HG03103 (cell line): ENCODE measurements at regions not wholly inside any gene's neighbourhood (a gene's known extent, or its start where the extent isn't known, plus 50 kb on each side); places are given as distances from the start of the nearest gene placed in this dataset.

ENCODE experiments used
- ATAC-seq: cut with Tn5 transposase; IDR thresholded peaks from one replicate; pipeline ENCODE4 v1.9.1; 2021; ENCODE audit warnings: low read depth; ENCODE audit not compliant: unreplicated experiment

GRCh38 chr10:126781450-126782216 lies 111.1 kb upstream of the C10orf90 start:
- ATAC-seq, result no peak

- ATAC-seq, result no peak
These were observed 113.5 kb upstream of the C10orf90 start for GRCh38 chr10:126783806-126784557.

- ATAC-seq, result no peak
These were observed 116.7 kb upstream of the C10orf90 start for GRCh38 chr10:126787201-126787600.

GRCh38 chr10:126795318-126795717 lies 109.9 kb upstream of the DOCK1 start:
- ATAC-seq, result no peak

GRCh38 chr10:126798649-126799048 lies 106.6 kb upstream of the DOCK1 start:
- ATAC-seq, result no peak

- no peak for ATAC-seq
These were observed 101.8 kb upstream of the DOCK1 start for GRCh38 chr10:126803394-126803793.

- no peak for ATAC-seq
These were observed 100.8 kb upstream of the DOCK1 start for GRCh38 chr10:126804396-126804795.

GRCh38 chr10:126806498-126806897 lies 98.7 kb upstream of the DOCK1 start:
- ATAC-seq, result no peak

GRCh38 chr10:126806991-126807702 lies 98.1 kb upstream of the DOCK1 start:
- ATAC-seq, result no peak

GRCh38 chr10:126808103-126808502 lies 97.1 kb upstream of the DOCK1 start:
- no peak for ATAC-seq

GRCh38 chr10:126813432-126813831 lies 91.8 kb upstream of the DOCK1 start:
- no peak for ATAC-seq

GRCh38 chr10:126833542-126833941 lies 71.7 kb upstream of the DOCK1 start:
- no peak for ATAC-seq

GRCh38 chr10:126836009-126836408 lies 69.2 kb upstream of the DOCK1 start:
- no peak for ATAC-seq

GRCh38 chr10:126838316-126838715 lies 66.9 kb upstream of the DOCK1 start:
- no peak for ATAC-seq

- no peak for ATAC-seq
These were observed 66.0 kb upstream of the DOCK1 start for GRCh38 chr10:126839094-126839761.

GRCh38 chr10:126840576-126841135 lies 64.6 kb upstream of the DOCK1 start:
- ATAC-seq, result no peak

GRCh38 chr10:126841341-126841895 lies 63.8 kb upstream of the DOCK1 start:
- ATAC-seq, result no peak

GRCh38 chr10:126842356-126842755 lies 62.9 kb upstream of the DOCK1 start:
- ATAC-seq, result no peak

- ATAC-seq, result no peak
These were observed 62.4 kb upstream of the DOCK1 start for GRCh38 chr10:126842836-126843235.

GRCh38 chr10:126843299-126843934 lies 61.8 kb upstream of the DOCK1 start:
- ATAC-seq, result no peak
